Subcutaneous abdominal adipose tissue (tissue), 5 donors: ENCODE measurements at regions not wholly inside any gene's neighbourhood (a gene's known extent, or its start where the extent isn't known, plus 50 kb on each side); places are given as distances from the start of the nearest gene placed in this dataset.

Experiments used
- H3K27ac ChIP-seq: one replicate; pipeline ENCODE4 v1.7.0; 2013; ENCODE audit warnings: low read depth, mild to moderate bottlenecking, inconsistent platforms, low read length, moderate library complexity
- H3K27me3 ChIP-seq, 5 donors: one replicate each; pipeline ENCODE4 v1.7.0; 2013; ENCODE audit warnings: low read length in 5 of 5, inconsistent platforms in 1 of 5; ENCODE audit not compliant: control insufficient read depth in 5 of 5, insufficient read depth in 4 of 5
- H3K36me3 ChIP-seq, 5 donors: one replicate each; pipeline ENCODE4 v1.7.0; 2013; ENCODE audit warnings: low read length in 5 of 5; ENCODE audit not compliant: control insufficient read depth in 5 of 5, insufficient read depth in 5 of 5
- H3K4me1 ChIP-seq, 5 donors: one replicate each; pipeline ENCODE4 v1.7.0; 2013; ENCODE audit warnings: low read length in 5 of 5, mild to moderate bottlenecking in 3 of 5, moderate library complexity in 1 of 5; ENCODE audit not compliant: control insufficient read depth in 5 of 5, insufficient read depth in 5 of 5
- H3K4me3 ChIP-seq, 5 donors: one replicate each; pipeline ENCODE4 v1.7.0; 2013; ENCODE audit warnings: low read length in 5 of 5, low read depth in 1 of 5
- H3K9ac ChIP-seq, 5 donors: one replicate each; pipeline ENCODE4 v1.7.0; 2013; ENCODE audit warnings: low read length in 5 of 5, mild to moderate bottlenecking in 4 of 5, moderate library complexity in 3 of 5
- H3K9me3 ChIP-seq, 5 donors: one replicate each; pipeline ENCODE4 v1.7.0; 2013; ENCODE audit warnings: low read length in 5 of 5; ENCODE audit not compliant: control insufficient read depth in 5 of 5
- donor health status: healthy.
- donor health status: healthy.
- donor health status: healthy.
- donor health status: healthy.
- donor health status: healthy.

GRCh38 chr15:49747340-49747739, 126.5 kb downstream of the DTWD1 start:
- peaks cover 0 to 14% (median 12%) of the 10 kb centered on the region in 5 donors for H3K4me1 ChIP-seq
- no peak overlapping the region for H3K27ac ChIP-seq
- H3K27me3 ChIP-seq = no peaks in the 10 kb centered on the region
- no peaks in the 10 kb centered on the region for H3K9me3 ChIP-seq
- no peaks in the 10 kb centered on the region for H3K36me3 ChIP-seq
- H3K4me3 ChIP-seq = no peak overlapping the region
- no peak overlapping the region for H3K9ac ChIP-seq

DNA sequence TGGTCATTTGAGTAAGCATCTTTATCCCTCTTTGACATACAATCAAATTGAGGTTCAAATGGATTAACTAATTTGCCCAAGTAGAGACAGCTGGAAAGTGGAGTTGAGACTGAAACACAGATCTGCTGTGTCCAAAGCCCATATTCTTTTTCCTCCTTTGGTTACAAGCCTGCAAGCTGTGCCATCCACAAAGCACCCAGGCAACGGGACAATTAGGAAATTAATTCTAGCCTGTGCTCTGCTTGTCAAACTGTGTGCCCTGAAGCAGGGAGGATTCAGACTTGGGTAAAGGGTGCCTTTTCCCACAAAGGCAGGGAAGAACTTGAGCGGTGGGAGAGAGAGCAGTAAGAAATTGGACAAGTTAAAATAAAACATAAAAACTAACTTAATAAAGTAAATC, 127.9 kb downstream of the DTWD1 start:
- no peaks in the 10 kb centered on the region for H3K36me3 ChIP-seq
- H3K9ac ChIP-seq = no peak overlapping the region

GRCh38 chr15:49750553-49750952, 129.7 kb downstream of the DTWD1 start:
- Histone ChIP-seq H3K4me3 (no peak overlapping the region), H3K27ac (no peak overlapping the region), H3K9ac (no peak overlapping the region), H3K27me3 (no peaks in the 10 kb centered on the region), H3K4me1 (peaks cover 0 to 14% (median 10%) of the 10 kb centered on the region in 5 donors), H3K9me3 (no peaks in the 10 kb centered on the region), H3K36me3 (no peaks in the 10 kb centered on the region)

More for the DNA sequence above, 127.9 kb downstream of the DTWD1 start:
- no peak overlapping the region for H3K4me3 ChIP-seq
- no peaks in the 10 kb centered on the region for H3K27me3 ChIP-seq
- no peaks in the 10 kb centered on the region for H3K9me3 ChIP-seq
- H3K4me1 ChIP-seq = peaks cover 0 to 14% (median 10%) of the 10 kb centered on the region in 5 donors
- H3K27ac ChIP-seq = no peak overlapping the region

- Histone ChIP-seq H3K4me1 (peaks cover 0 to 14% (median 10%) of the 10 kb centered on the region in 5 donors), H3K4me3 (no peak overlapping the region), H3K9ac (no peak overlapping the region), H3K27me3 (no peaks in the 10 kb centered on the region), H3K9me3 (no peaks in the 10 kb centered on the region), H3K36me3 (no peaks in the 10 kb centered on the region), H3K27ac (no peak overlapping the region)
Observed at GRCh38 chr15:49751191-49751590, 130.3 kb downstream of the DTWD1 start.

GRCh38 chr15:49751751-49752150, 130.9 kb downstream of the DTWD1 start:
- Histone ChIP-seq H3K4me3 (no peak overlapping the region), H3K27ac (peak overlapping the region; percentile 6), H3K36me3 (no peaks in the 10 kb centered on the region), H3K27me3 (no peaks in the 10 kb centered on the region), H3K9ac (no peak overlapping the region), H3K9me3 (no peaks in the 10 kb centered on the region), H3K4me1 (peaks cover 0 to 14% (median 10%) of the 10 kb centered on the region in 5 donors)

DNA sequence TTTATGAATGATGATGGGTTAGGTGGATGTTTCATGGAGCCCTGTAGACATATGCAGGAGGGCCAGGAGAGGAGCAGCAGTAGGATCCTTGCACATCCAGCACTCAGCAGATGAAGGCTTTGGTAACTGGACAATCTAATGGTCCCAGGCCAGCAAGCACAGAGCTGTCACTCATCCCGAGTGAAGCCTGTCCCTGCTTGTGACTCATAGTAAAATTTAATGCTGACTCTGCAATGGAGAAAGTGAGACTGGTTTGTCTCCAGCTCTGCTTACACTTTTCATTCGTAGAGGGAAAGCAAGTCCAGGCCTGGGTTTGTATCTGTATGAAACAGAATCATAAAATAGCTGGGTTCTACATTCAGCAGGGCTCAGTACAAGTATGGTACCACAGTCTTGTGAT, 131.7 kb downstream of the DTWD1 start:
- Histone ChIP-seq H3K4me1 (peaks cover 0 to 14% (median 10%) of the 10 kb centered on the region in 5 donors), H3K27ac (no peak overlapping the region), H3K36me3 (no peaks in the 10 kb centered on the region), H3K9me3 (no peaks in the 10 kb centered on the region), H3K4me3 (no peak overlapping the region), H3K9ac (no peak overlapping the region), H3K27me3 (no peaks in the 10 kb centered on the region)

GRCh38 chr15:49758456-49758855, 137.6 kb downstream of the DTWD1 start:
- H3K9me3 ChIP-seq = peaks cover 9 to 28% (median 27%) of the 10 kb centered on the region in 5 donors
- no peak overlapping the region for H3K9ac ChIP-seq
- no peaks in the 10 kb centered on the region for H3K4me1 ChIP-seq
- no peak overlapping the region for H3K4me3 ChIP-seq
- H3K27me3 ChIP-seq = no peaks in the 10 kb centered on the region
- no peak overlapping the region for H3K27ac ChIP-seq
- H3K36me3 ChIP-seq = no peaks in the 10 kb centered on the region

DNA sequence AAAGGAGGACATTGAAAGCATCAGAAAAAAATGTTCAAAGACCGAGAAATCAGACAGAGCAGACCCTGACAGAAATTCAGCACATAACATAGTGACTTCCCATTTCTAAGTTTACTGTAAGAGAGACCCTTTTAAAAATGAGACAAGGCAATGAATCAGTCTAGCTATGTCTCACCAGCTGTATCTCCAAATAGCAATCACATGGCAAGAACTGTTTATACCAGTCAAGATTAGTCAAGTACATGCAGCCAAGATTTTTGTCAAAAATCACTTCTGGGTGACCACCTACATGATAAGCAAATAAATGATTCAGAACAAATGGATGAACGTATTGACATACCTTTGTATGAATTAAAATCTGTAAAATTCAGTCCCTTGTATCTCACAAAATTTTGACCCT, 138.0 kb downstream of the DTWD1 start:
- Histone ChIP-seq H3K27me3 (no peaks in the 10 kb centered on the region), H3K4me1 (no peaks in the 10 kb centered on the region), H3K9me3 (peaks cover 9 to 31% (median 28%) of the 10 kb centered on the region in 5 donors), H3K9ac (no peak overlapping the region), H3K4me3 (no peak overlapping the region), H3K36me3 (no peaks in the 10 kb centered on the region), H3K27ac (no peak overlapping the region)

DNA sequence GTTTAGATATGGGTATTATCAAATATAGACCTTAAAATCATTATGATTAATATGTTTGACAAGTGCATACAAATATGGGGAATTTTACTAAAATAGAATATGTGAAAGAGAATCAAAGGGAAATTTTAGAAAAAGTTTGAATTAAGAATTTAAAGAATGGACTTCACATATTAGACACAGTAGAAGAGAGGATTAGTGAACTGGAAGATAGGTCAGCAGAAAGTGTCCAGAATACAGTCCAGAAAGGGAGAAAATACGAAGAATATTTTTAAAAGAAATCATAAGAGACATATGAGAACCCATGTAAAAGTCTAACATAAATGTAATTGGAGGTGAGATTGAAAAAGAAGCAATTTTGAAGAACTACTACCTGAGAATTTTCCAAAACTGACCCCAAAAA, 139.9 kb downstream of the DTWD1 start:
- no peak overlapping the region for H3K9ac ChIP-seq
- H3K27ac ChIP-seq = no peak overlapping the region
- no peaks in the 10 kb centered on the region for H3K27me3 ChIP-seq
- peak overlapping the region in 1 of 5 donors; percentile 15 for H3K4me3 ChIP-seq
- peaks cover 16 to 46% (median 28%) of the 10 kb centered on the region in 5 donors for H3K9me3 ChIP-seq
- no peaks in the 10 kb centered on the region for H3K4me1 ChIP-seq
- H3K36me3 ChIP-seq = no peaks in the 10 kb centered on the region

DNA sequence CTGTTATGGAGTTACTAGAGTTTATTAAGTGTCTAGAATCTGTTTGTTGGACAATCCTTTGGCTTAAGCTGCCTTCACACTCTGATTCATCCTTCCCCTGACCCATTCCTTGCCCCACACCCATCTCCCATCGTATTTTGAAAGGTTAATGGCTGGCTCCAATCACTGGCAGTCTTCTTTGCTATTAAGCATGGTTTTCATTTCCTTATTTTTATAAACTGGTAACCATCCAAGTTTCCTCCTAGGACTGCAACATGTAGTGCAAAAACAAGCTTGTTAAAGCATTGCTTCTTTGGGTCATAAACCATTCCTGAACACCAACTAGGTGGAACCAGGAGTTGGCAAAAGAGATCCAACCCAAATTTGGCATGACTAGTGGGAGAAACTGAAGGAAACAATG, 148.4 kb downstream of the DTWD1 start:
- H3K27me3 ChIP-seq = no peaks in the 10 kb centered on the region
- H3K36me3 ChIP-seq = no peaks in the 10 kb centered on the region
- no peak overlapping the region for H3K4me3 ChIP-seq
- peaks cover 3 to 22% (median 6%) of the 10 kb centered on the region in 5 donors for H3K9me3 ChIP-seq
- H3K27ac ChIP-seq = no peak overlapping the region
- H3K9ac ChIP-seq = no peak overlapping the region
- no peaks in the 10 kb centered on the region for H3K4me1 ChIP-seq

DNA sequence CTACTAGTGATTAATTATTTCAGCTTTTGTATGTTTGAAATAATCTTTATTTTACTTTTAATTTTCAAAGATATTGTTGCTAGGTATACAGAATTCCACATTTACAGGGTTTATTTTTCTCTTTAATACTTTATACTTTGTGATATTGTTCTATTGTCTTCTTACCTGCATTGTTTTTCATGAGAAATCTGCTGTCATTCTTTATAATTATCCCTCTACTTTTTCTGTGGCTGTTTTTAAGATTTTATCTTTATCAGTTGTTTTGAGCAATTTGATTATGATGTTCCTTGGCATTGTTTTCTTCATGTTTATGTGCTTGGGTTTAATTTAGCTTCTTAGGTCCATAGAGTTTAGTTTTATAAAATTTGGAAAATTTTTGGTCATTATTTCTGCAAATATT, 168.6 kb downstream of the DTWD1 start:
- no peak overlapping the region for H3K4me3 ChIP-seq

More for the DNA sequence above, 168.6 kb downstream of the DTWD1 start:
- no peaks in the 10 kb centered on the region for H3K36me3 ChIP-seq
- no peaks in the 10 kb centered on the region for H3K27me3 ChIP-seq
- no peak overlapping the region for H3K9ac ChIP-seq
- no peak overlapping the region for H3K27ac ChIP-seq
- peaks cover 0 to 4% (median 0%) of the 10 kb centered on the region in 5 donors for H3K9me3 ChIP-seq
- no peaks in the 10 kb centered on the region for H3K4me1 ChIP-seq
